ENCODE measurements at regions not wholly inside any gene's neighbourhood (a gene's known extent, or its start where the extent isn't known, plus 50 kb on each side); places are given as distances from the start of the nearest gene placed in this dataset.

DNA sequence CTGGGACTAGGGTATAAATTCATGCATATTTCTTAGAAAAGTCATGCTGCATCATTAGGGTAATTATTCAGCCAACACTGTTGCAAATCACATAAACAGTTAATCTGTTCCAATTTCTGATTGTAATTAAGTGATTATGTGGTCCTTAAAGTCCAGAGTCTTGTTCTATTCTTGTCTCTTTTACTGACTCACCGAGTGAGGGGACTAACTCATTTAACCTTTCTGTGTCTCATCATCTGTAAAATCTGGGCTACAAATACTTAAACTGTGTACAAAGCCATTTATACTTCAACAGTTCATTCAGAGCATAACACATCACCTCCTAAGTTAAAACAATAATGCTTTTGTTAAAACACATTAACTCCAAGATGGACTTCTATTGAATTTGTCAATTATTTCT, 65.4 kb upstream of the KLHL13 start:
- H3K9me3 ChIP-seq (ENCODE audit: control insufficient read depth in 4 of 4, insufficient read depth in 3 of 4, low read length in 3 of 4): no peaks in the 10 kb centered on the region
- no peaks in the 10 kb centered on the region for H3K36me3 ChIP-seq (ENCODE audit: control insufficient read depth in 4 of 4, insufficient read depth in 4 of 4, low read length in 4 of 4)
- DNase-seq (peak in 2 of 3 donors; percentile 85), ATAC-seq (ENCODE audit: insufficient read depth, low FRiP score) (no peak)
- H3K4me3 ChIP-seq: no peak overlapping the region
- WGBS, 2 donors: 39 to 44% methylated on average over 1 of the region's 1 CpG
- H3K27ac ChIP-seq (ENCODE audit: low read depth in 1 of 2, low read length in 1 of 2): no peak overlapping the region
- H3K27me3 ChIP-seq (ENCODE audit: control insufficient read depth in 3 of 3, insufficient read depth in 3 of 3, low read length in 2 of 3): peaks cover 0 to 29% (median 8%) of the 10 kb centered on the region in 3 donors
- H3K9ac ChIP-seq (ENCODE audit: insufficient read depth in 1 of 2, low read length in 2 of 2): no peak overlapping the region
- H3K4me1 ChIP-seq (ENCODE audit: control insufficient read depth in 5 of 5, insufficient read depth in 5 of 5, low read length in 5 of 5): peaks cover 0 to 4% (median 0%) of the 10 kb centered on the region in 5 donors
- TF ChIP-seq, protein P1, sequence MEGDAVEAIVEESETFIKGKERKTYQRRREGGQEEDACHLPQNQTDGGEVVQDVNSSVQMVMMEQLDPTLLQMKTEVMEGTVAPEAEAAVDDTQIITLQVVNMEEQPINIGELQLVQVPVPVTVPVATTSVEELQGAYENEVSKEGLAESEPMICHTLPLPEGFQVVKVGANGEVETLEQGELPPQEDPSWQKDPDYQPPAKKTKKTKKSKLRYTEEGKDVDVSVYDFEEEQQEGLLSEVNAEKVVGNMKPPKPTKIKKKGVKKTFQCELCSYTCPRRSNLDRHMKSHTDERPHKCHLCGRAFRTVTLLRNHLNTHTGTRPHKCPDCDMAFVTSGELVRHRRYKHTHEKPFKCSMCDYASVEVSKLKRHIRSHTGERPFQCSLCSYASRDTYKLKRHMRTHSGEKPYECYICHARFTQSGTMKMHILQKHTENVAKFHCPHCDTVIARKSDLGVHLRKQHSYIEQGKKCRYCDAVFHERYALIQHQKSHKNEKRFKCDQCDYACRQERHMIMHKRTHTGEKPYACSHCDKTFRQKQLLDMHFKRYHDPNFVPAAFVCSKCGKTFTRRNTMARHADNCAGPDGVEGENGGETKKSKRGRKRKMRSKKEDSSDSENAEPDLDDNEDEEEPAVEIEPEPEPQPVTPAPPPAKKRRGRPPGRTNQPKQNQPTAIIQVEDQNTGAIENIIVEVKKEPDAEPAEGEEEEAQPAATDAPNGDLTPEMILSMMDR (IDR thresholded peaks at IDR 0.05; ENCODE audit: control extremely low read depth, extremely low read depth): no peak

DNA sequence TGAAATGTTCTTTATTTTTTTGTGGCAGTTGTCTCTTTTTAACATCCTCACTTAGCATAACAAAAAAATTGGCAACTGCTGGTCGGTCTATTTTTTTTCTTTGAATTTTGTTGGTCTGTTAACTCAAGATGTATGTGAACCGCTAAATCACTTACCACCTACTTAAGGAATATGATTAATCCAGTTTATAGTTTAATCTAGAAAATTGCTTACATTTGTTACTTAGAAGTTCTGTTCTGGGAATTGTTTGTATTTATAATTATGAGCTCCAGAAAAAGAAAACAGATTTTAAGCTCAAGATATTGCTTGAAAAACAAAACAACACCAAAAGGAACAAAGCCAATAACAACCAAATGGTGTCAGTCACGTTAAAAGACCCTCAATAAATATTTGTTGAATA, 66.1 kb upstream of the KLHL13 start:
- ATAC-seq (ENCODE audit: insufficient read depth, low FRiP score): no peak
- peak in 2 of 3 donors; percentile 68 to 79 for DNase-seq
- H3K27me3 ChIP-seq (ENCODE audit: control insufficient read depth in 3 of 3, insufficient read depth in 3 of 3, low read length in 2 of 3): peaks cover 0 to 26% (median 8%) of the 10 kb centered on the region in 3 donors
- no peak overlapping the region for H3K9ac ChIP-seq (ENCODE audit: insufficient read depth in 1 of 2, low read length in 2 of 2)
- TF ChIP-seq, protein P1 (IDR thresholded peaks at IDR 0.05; ENCODE audit: control extremely low read depth, extremely low read depth): no peak
- H3K4me3 ChIP-seq: no peak overlapping the region
- no peaks in the 10 kb centered on the region for H3K36me3 ChIP-seq (ENCODE audit: control insufficient read depth in 4 of 4, insufficient read depth in 4 of 4, low read length in 4 of 4)
- 53 to 78% methylated on average over 3 of the region's 3 CpGs for WGBS, 2 donors
- peaks cover 0 to 4% (median 0%) of the 10 kb centered on the region in 5 donors for H3K4me1 ChIP-seq (ENCODE audit: control insufficient read depth in 5 of 5, insufficient read depth in 5 of 5, low read length in 5 of 5)
- no peak overlapping the region for H3K27ac ChIP-seq (ENCODE audit: low read depth in 1 of 2, low read length in 1 of 2)
- H3K9me3 ChIP-seq (ENCODE audit: control insufficient read depth in 4 of 4, insufficient read depth in 3 of 4, low read length in 3 of 4): no peaks in the 10 kb centered on the region

DNA sequence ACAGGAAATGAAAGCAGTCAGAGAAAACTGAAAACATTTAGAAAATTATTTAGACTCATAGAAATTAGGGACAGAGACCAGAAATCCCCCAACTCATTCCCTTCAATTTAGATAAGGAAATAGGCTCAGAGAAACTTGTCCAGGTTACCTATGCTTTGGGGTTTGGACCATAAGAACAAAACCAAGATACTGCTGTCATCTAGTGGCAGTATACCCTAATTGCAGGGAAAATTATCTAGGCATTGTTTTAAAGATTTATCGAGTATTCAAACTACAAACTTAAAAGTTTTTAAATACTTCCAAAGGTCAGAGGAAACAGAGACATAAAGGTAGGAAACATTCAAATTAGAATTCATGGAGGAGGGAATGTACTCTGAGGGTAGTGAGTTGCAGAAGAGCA, 67.0 kb upstream of the KLHL13 start:
- Histone ChIP-seq H3K27ac (ENCODE audit: low read depth in 1 of 2, low read length in 1 of 2) (no peak overlapping the region), H3K9me3 (ENCODE audit: control insufficient read depth in 4 of 4, insufficient read depth in 3 of 4, low read length in 3 of 4) (no peaks in the 10 kb centered on the region), H3K4me1 (ENCODE audit: control insufficient read depth in 5 of 5, insufficient read depth in 5 of 5, low read length in 5 of 5) (peaks cover 0 to 4% (median 0%) of the 10 kb centered on the region in 5 donors), H3K27me3 (ENCODE audit: control insufficient read depth in 3 of 3, insufficient read depth in 3 of 3, low read length in 2 of 3) (peaks cover 0 to 24% (median 16%) of the 10 kb centered on the region in 3 donors), H3K9ac (ENCODE audit: insufficient read depth in 1 of 2, low read length in 2 of 2) (no peak overlapping the region), H3K36me3 (ENCODE audit: control insufficient read depth in 4 of 4, insufficient read depth in 4 of 4, low read length in 4 of 4) (no peaks in the 10 kb centered on the region), H3K4me3 (no peak overlapping the region)
- ATAC-seq (ENCODE audit: insufficient read depth, low FRiP score) (no peak), DNase-seq (no peak)
- WGBS, 2 donors: 88 to 100% methylated on average over 1 of the region's 1 CpG
- TF ChIP-seq, protein P1 (IDR thresholded peaks at IDR 0.05; ENCODE audit: control extremely low read depth, extremely low read depth): no peak

- no peaks in the 10 kb centered on the region for H3K36me3 ChIP-seq (ENCODE audit: control insufficient read depth in 4 of 4, insufficient read depth in 4 of 4, low read length in 4 of 4)
- ATAC-seq (ENCODE audit: insufficient read depth, low FRiP score) (no peak), DNase-seq (no peak)
- no peak overlapping the region for H3K27ac ChIP-seq (ENCODE audit: low read depth in 1 of 2, low read length in 1 of 2)
- peaks cover 0 to 2% (median 0%) of the 10 kb centered on the region in 4 donors for H3K9me3 ChIP-seq (ENCODE audit: control insufficient read depth in 4 of 4, insufficient read depth in 3 of 4, low read length in 3 of 4)
- TF ChIP-seq, protein P1 (IDR thresholded peaks at IDR 0.05; ENCODE audit: control extremely low read depth, extremely low read depth): no peak
- no peak overlapping the region for H3K4me3 ChIP-seq
- peaks cover 0 to 25% (median 20%) of the 10 kb centered on the region in 3 donors for H3K27me3 ChIP-seq (ENCODE audit: control insufficient read depth in 3 of 3, insufficient read depth in 3 of 3, low read length in 2 of 3)
- no peaks in the 10 kb centered on the region for H3K4me1 ChIP-seq (ENCODE audit: control insufficient read depth in 5 of 5, insufficient read depth in 5 of 5, low read length in 5 of 5)
- no peak overlapping the region for H3K9ac ChIP-seq (ENCODE audit: insufficient read depth in 1 of 2, low read length in 2 of 2)
These were observed 70.5 kb upstream of the KLHL13 start for GRCh38 chrX:118187100-118187499.

All from lung (tissue), 11 donors.